ENCODE measurements at regions not wholly inside any gene's neighbourhood (a gene's known extent, or its start where the extent isn't known, plus 50 kb on each side); places are given as distances from the start of the nearest gene placed in this dataset.

- TF ChIP-seq GATA3 (IDR thresholded peaks at IDR 0.05; ENCODE audit: low read depth, low read length) (no peak), GATA2 (IDR thresholded peaks at IDR 0.05; ENCODE audit: low read depth, low read length) (no peak)
Observed at GRCh38 chr4:126028876-126029275, 714.1 kb downstream of the FAT4 start.

- no peak for TF ChIP-seq GATA2 (IDR thresholded peaks at IDR 0.05; ENCODE audit: low read depth, low read length)
- no peak for TF ChIP-seq GATA3 (IDR thresholded peaks at IDR 0.05; ENCODE audit: low read depth, low read length)
Observed at GRCh38 chr4:126037231-126037630, 722.5 kb downstream of the FAT4 start.

- TF ChIP-seq GATA2 (IDR thresholded peaks at IDR 0.05; ENCODE audit: low read depth, low read length) (no peak), GATA3 (IDR thresholded peaks at IDR 0.05; ENCODE audit: low read depth, low read length) (no peak)
Observed at GRCh38 chr4:126038502-126039144, 723.9 kb downstream of the FAT4 start.

- TF ChIP-seq GATA2 (IDR thresholded peaks at IDR 0.05; ENCODE audit: low read depth, low read length) (no peak), GATA3 (IDR thresholded peaks at IDR 0.05; ENCODE audit: low read depth, low read length) (no peak)
Observed at GRCh38 chr4:126046081-126046614, 731.4 kb downstream of the FAT4 start.

GRCh38 chr4:126047114-126047513 is 732.4 kb downstream of the FAT4 start:
- no peak for TF ChIP-seq GATA2 (IDR thresholded peaks at IDR 0.05; ENCODE audit: low read depth, low read length)
- no peak for TF ChIP-seq GATA3 (IDR thresholded peaks at IDR 0.05; ENCODE audit: low read depth, low read length)

- TF ChIP-seq GATA3 (IDR thresholded peaks at IDR 0.05; ENCODE audit: low read depth, low read length) (no peak), GATA2 (IDR thresholded peaks at IDR 0.05; ENCODE audit: low read depth, low read length) (no peak)
Observed at GRCh38 chr4:126051689-126052424, 737.1 kb downstream of the FAT4 start.

GRCh38 chr4:126056116-126056650 is 741.4 kb downstream of the FAT4 start:
- no peak for TF ChIP-seq GATA3 (IDR thresholded peaks at IDR 0.05; ENCODE audit: low read depth, low read length)
- no peak for TF ChIP-seq GATA2 (IDR thresholded peaks at IDR 0.05; ENCODE audit: low read depth, low read length)

- TF ChIP-seq GATA3 (IDR thresholded peaks at IDR 0.05; ENCODE audit: low read depth, low read length) (no peak), GATA2 (IDR thresholded peaks at IDR 0.05; ENCODE audit: low read depth, low read length) (no peak)
Observed at GRCh38 chr4:126057371-126057770, 742.6 kb downstream of the FAT4 start.

GRCh38 chr4:126058596-126058995 is 743.8 kb downstream of the FAT4 start:
- TF ChIP-seq GATA2 (IDR thresholded peaks at IDR 0.05; ENCODE audit: low read depth, low read length) (no peak), GATA3 (IDR thresholded peaks at IDR 0.05; ENCODE audit: low read depth, low read length) (no peak)

GRCh38 chr4:126061655-126062054 is 746.9 kb downstream of the FAT4 start:
- TF ChIP-seq GATA3 (IDR thresholded peaks at IDR 0.05; ENCODE audit: low read depth, low read length), result no peak
- no peak for TF ChIP-seq GATA2 (IDR thresholded peaks at IDR 0.05; ENCODE audit: low read depth, low read length)

- TF ChIP-seq GATA2 (IDR thresholded peaks at IDR 0.05; ENCODE audit: low read depth, low read length), result no peak
Observed at GRCh38 chr4:126065016-126065415, 750.3 kb downstream of the FAT4 start.

GRCh38 chr4:126071346-126072333 is 756.9 kb downstream of the FAT4 start:
- no peak for TF ChIP-seq GATA3 (IDR thresholded peaks at IDR 0.05; ENCODE audit: low read depth, low read length)
- TF ChIP-seq GATA2 (IDR thresholded peaks at IDR 0.05; ENCODE audit: low read depth, low read length), result no peak

GRCh38 chr4:126081336-126081735 is 766.6 kb downstream of the FAT4 start:
- TF ChIP-seq GATA2 (IDR thresholded peaks at IDR 0.05; ENCODE audit: low read depth, low read length) (no peak), GATA3 (IDR thresholded peaks at IDR 0.05; ENCODE audit: low read depth, low read length) (no peak)

- TF ChIP-seq GATA2 (IDR thresholded peaks at IDR 0.05; ENCODE audit: low read depth, low read length), result no peak
- no peak for TF ChIP-seq GATA3 (IDR thresholded peaks at IDR 0.05; ENCODE audit: low read depth, low read length)
Observed at GRCh38 chr4:126086041-126086440, 771.3 kb downstream of the FAT4 start.

All from SH-SY5Y (cell line).